MM.1S (cell line): ENCODE measurements at regions not wholly inside any gene's neighbourhood (a gene's known extent, or its start where the extent isn't known, plus 50 kb on each side); places are given as distances from the start of the nearest gene placed in this dataset.

ENCODE experiments used
- DNase-seq: peaks from one replicate; pipeline ENCODE4 v3.0.0-alpha.2; 2015
- H2AFZ ChIP-seq: fragments of 300-600 bp; sonication (generic); 2 replicates; pipeline ENCODE4 v1.6.0; 2016; ENCODE audit warnings: antibody characterized with exemption, low read length
- H3F3A ChIP-seq: fragments of 300-600 bp; sonication (generic); 2 replicates; pipeline ENCODE4 v1.6.1; 2016; ENCODE audit warnings: mild to moderate bottlenecking, antibody characterized with exemption, low read length, moderate library complexity, mixed read lengths; ENCODE audit not compliant: insufficient read depth
- H3K27ac ChIP-seq: fragments of 300-600 bp; sonication (generic); 2 replicates; pipeline ENCODE4 v1.5.1; 2016; ENCODE audit warnings: mild to moderate bottlenecking, low read length
- H3K27me3 ChIP-seq: fragments of 300-600 bp; sonication (generic); replicated peaks from 2 replicates; pipeline ENCODE4 v1.6.0; 2016; ENCODE audit warnings: low read length; ENCODE audit not compliant: insufficient read depth
- H3K36me3 ChIP-seq: fragments of 300-600 bp; sonication (generic); replicated peaks from 2 replicates; pipeline ENCODE4 v1.6.1; 2016; ENCODE audit warnings: mild to moderate bottlenecking, low read length, mixed read lengths; ENCODE audit not compliant: insufficient read depth
- H3K4me1 ChIP-seq: fragments of 300-600 bp; sonication (generic); 2 replicates; pipeline ENCODE4 v1.6.1; 2016; ENCODE audit warnings: low read length, mixed read lengths
- H3K4me2 ChIP-seq: fragments of 300-600 bp; sonication (generic); 2 replicates; pipeline ENCODE4 v1.6.0; 2016; ENCODE audit warnings: low read depth, low read length
- H3K4me3 ChIP-seq: fragments of 300-600 bp; sonication (generic); 2 replicates; pipeline ENCODE4 v1.5.1; 2016; ENCODE audit warnings: low read length, mixed read lengths
- H3K79me2 ChIP-seq: fragments of 300-600 bp; sonication (generic); 2 replicates; pipeline ENCODE4 v1.6.1; 2016; ENCODE audit warnings: mixed run types, low read length, mixed read lengths
- H3K9ac ChIP-seq: fragments of 300-600 bp; sonication (generic); 2 replicates; pipeline ENCODE4 v1.6.1; 2016; ENCODE audit warnings: low read length, mixed read lengths
- H3K9me2 ChIP-seq: fragments of 300-600 bp; sonication (generic); replicated peaks from 2 replicates; pipeline ENCODE4 v1.6.1; 2016; ENCODE audit warnings: mild to moderate bottlenecking, low read length, mixed read lengths; ENCODE audit not compliant: insufficient read depth
- H3K9me3 ChIP-seq: fragments of 300-600 bp; sonication (generic); replicated peaks from 2 replicates; pipeline ENCODE4 v1.6.1; 2016; ENCODE audit warnings: mild to moderate bottlenecking, low read length, mixed read lengths; ENCODE audit not compliant: insufficient read depth
- H4K20me1 ChIP-seq: fragments of 300-600 bp; sonication (generic); 2 replicates; pipeline ENCODE4 v1.6.1; 2016; ENCODE audit warnings: mild to moderate bottlenecking, low read length, moderate library complexity, mixed read lengths; ENCODE audit not compliant: insufficient read depth
- EZH2 ChIP-seq: fragments of 300-600 bp; sonication (generic); optimal IDR thresholded peaks from 2 replicates; pipeline ENCODE3; 2017; ENCODE audit warnings: low read depth, mild to moderate bottlenecking, antibody characterized with exemption, low read length, mixed read lengths
- EZH2phosphoT487 ChIP-seq: fragments of 300-600 bp; sonication (generic); IDR thresholded peaks from 2 replicates; pipeline ENCODE4 v1.6.1; 2018; ENCODE audit warnings: antibody characterized with exemption, low read length
- TF ChIP-seq, protein P1 (sequence below): fragments of 300-600 bp; sonication (generic); IDR thresholded peaks from 2 replicates; pipeline ENCODE4 v1.5.1; 2016; ENCODE audit warnings: antibody characterized with exemption, low read length, mixed read lengths

DNA sequence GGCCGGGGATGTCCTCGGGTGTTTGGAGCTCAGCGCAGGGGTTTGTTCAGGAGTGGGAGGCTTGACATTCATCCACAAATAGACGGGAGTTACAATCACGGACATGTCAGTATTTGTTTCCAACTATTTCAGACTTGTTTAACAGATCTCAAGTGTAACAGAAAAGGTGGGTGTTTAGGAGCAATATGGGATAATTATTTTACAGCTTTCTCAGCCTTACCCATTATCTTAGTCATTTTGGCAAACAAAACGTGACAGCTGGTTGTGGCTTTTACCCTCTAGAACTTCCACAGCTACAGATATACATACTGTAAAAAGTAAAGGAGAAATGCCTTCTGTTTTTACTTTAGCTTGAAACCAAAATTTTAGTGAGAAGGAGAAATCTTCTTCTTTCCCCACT lies 178.7 kb upstream of the TMEM45B start:
- H3K9ac ChIP-seq: no peak overlapping the region
- no peak overlapping the region for H3K27ac ChIP-seq
- H3K9me2 ChIP-seq: no peaks in the 10 kb centered on the region
- no peaks in the 10 kb centered on the region for H3K27me3 ChIP-seq
- H3K4me3 ChIP-seq: no peak overlapping the region
- no peaks in the 10 kb centered on the region for H3K4me1 ChIP-seq
- H3F3A ChIP-seq: no peaks in the 10 kb centered on the region
- no peak for DNase-seq
- no peaks in the 10 kb centered on the region for H3K9me3 ChIP-seq
- H2AFZ ChIP-seq: no peak overlapping the region
- H4K20me1 ChIP-seq: no peaks in the 10 kb centered on the region
- no peak overlapping the region for H3K4me2 ChIP-seq
- TF ChIP-seq, protein P1, sequence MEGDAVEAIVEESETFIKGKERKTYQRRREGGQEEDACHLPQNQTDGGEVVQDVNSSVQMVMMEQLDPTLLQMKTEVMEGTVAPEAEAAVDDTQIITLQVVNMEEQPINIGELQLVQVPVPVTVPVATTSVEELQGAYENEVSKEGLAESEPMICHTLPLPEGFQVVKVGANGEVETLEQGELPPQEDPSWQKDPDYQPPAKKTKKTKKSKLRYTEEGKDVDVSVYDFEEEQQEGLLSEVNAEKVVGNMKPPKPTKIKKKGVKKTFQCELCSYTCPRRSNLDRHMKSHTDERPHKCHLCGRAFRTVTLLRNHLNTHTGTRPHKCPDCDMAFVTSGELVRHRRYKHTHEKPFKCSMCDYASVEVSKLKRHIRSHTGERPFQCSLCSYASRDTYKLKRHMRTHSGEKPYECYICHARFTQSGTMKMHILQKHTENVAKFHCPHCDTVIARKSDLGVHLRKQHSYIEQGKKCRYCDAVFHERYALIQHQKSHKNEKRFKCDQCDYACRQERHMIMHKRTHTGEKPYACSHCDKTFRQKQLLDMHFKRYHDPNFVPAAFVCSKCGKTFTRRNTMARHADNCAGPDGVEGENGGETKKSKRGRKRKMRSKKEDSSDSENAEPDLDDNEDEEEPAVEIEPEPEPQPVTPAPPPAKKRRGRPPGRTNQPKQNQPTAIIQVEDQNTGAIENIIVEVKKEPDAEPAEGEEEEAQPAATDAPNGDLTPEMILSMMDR: no peak
- no peak for TF ChIP-seq EZH2phosphoT487
- no peak for TF ChIP-seq EZH2
- no peaks in the 10 kb centered on the region for H3K36me3 ChIP-seq
- H3K79me2 ChIP-seq: no peaks in the 10 kb centered on the region

DNA sequence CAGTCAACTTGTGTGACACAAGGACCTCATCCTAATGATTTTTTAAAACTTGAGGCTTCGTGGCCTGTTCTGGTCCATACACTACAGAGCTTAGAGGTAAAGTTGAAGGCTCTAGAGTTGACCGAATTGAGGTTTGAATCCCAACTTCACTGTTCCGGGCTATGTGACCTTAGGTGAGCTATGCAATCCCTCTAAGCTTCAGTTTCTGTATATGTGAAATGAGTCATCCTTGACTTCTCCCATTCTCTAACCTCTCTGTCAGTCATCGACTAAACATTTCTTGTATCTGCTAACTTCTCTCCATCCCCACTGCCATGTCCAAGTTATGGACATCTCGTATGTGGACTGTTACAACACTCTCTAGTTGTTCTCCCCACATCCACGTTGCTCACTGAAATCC lies 178.2 kb upstream of the TMEM45B start:
- Histone ChIP-seq H3K4me3 (no peak overlapping the region), H3K9me2 (no peaks in the 10 kb centered on the region), H3F3A (no peaks in the 10 kb centered on the region), H3K27ac (no peak overlapping the region), H3K9me3 (no peaks in the 10 kb centered on the region), H3K4me2 (no peak overlapping the region), H2AFZ (no peak overlapping the region), H3K9ac (no peak overlapping the region), H3K79me2 (no peaks in the 10 kb centered on the region), H3K36me3 (no peaks in the 10 kb centered on the region), H3K27me3 (no peaks in the 10 kb centered on the region), H4K20me1 (no peaks in the 10 kb centered on the region), H3K4me1 (no peaks in the 10 kb centered on the region)
- no peak for DNase-seq
- TF ChIP-seq, protein P1: no peak
- no peak for TF ChIP-seq EZH2
- TF ChIP-seq EZH2phosphoT487: no peak

DNA sequence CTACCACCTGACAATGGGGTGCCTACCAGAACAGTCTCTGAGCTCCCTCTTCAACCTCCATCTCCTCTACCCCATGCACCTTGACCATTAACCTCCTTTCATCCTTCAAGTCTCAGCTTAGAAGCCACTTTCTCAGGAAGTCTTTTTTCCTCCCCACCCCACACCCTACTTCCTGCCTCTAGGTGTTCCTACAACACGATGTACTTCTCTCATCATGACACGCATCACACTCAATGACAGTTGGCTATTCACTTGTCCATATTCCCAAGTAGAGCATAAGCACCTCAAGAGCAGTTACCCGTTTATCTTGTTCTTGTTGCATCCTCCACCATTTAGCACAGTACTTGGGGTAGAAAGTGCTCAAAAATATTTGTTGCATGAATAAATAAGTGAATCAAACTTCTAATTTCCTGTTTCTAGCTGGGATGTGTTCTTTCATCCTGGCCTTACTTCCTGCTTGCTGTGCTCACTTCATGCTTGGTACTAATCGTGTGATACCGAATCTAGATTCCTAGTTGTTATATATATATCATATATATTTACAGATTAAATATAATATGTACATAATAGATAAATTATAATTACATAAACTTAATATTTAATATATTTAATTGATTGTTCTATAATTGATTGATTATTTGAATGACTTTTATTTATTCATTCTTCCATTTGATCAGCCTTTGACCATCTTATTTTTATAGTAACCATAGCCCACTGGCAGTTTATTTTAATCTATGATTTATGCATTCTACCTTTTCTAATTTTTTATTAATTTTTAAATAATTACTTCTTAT lies 177.5 kb upstream of the TMEM45B start:
- no peaks in the 10 kb centered on the region for H3K9me3 ChIP-seq
- H3K79me2 ChIP-seq: no peaks in the 10 kb centered on the region
- no peak for TF ChIP-seq EZH2phosphoT487
- no peak for TF ChIP-seq EZH2
- TF ChIP-seq, protein P1: no peak
- H3K4me1 ChIP-seq: no peaks in the 10 kb centered on the region
- DNase-seq: no peak
- H3K36me3 ChIP-seq: no peaks in the 10 kb centered on the region
- H3K9ac ChIP-seq: no peak overlapping the region
- H3K27ac ChIP-seq: no peak overlapping the region
- no peaks in the 10 kb centered on the region for H3K27me3 ChIP-seq
- no peak overlapping the region for H3K4me3 ChIP-seq
- no peaks in the 10 kb centered on the region for H3F3A ChIP-seq
- H4K20me1 ChIP-seq: no peaks in the 10 kb centered on the region
- no peak overlapping the region for H3K4me2 ChIP-seq
- H3K9me2 ChIP-seq: no peaks in the 10 kb centered on the region
- no peak overlapping the region for H2AFZ ChIP-seq
